ENCODE measurements at regions not wholly inside any gene's neighbourhood (a gene's known extent, or its start where the extent isn't known, plus 50 kb on each side); places are given as distances from the start of the nearest gene placed in this dataset.

DNA sequence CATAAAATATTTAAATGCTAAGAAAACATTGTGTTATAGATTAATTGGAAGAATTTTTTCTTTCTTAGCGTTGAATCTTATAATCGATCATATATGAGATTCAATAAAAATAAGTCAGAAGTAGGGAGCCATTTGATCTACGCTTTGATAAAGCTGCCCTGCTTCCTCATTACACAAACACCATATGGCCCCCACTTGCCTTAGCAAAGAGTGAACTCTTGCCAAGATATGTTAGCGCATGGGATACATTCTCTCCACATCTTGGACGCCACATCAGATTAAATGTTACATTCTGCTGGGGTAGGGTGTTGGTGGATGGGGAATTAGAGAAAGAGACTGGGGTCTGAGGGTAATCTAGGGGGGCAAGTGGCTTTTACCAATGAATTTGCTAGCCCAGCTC, 207.7 kb upstream of the MID1 start:
- TF ChIP-seq, protein P1, sequence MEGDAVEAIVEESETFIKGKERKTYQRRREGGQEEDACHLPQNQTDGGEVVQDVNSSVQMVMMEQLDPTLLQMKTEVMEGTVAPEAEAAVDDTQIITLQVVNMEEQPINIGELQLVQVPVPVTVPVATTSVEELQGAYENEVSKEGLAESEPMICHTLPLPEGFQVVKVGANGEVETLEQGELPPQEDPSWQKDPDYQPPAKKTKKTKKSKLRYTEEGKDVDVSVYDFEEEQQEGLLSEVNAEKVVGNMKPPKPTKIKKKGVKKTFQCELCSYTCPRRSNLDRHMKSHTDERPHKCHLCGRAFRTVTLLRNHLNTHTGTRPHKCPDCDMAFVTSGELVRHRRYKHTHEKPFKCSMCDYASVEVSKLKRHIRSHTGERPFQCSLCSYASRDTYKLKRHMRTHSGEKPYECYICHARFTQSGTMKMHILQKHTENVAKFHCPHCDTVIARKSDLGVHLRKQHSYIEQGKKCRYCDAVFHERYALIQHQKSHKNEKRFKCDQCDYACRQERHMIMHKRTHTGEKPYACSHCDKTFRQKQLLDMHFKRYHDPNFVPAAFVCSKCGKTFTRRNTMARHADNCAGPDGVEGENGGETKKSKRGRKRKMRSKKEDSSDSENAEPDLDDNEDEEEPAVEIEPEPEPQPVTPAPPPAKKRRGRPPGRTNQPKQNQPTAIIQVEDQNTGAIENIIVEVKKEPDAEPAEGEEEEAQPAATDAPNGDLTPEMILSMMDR (IDR thresholded peaks at IDR 0.05) = no peak
- no peak for TF ChIP-seq POLR2A (IDR thresholded peaks at IDR 0.05)
- no peak for TF ChIP-seq EP300 (IDR thresholded peaks at IDR 0.05)
